ENCODE measurements at regions not wholly inside any gene's neighbourhood (a gene's known extent, or its start where the extent isn't known, plus 50 kb on each side); places are given as distances from the start of the nearest gene placed in this dataset.

GRCh38 chr3:115563984-115564383 is 59.3 kb upstream of the GAP43 start:
- no peak for TF ChIP-seq CUX1 (IDR thresholded peaks at IDR 0.05; ENCODE audit: insufficient replicate concordance, low read depth, low read length)
- TF ChIP-seq CREM (IDR thresholded peaks at IDR 0.05; ENCODE audit: low read depth), result no peak
- TF ChIP-seq NFXL1 (IDR thresholded peaks at IDR 0.05; ENCODE audit: borderline replicate concordance), result no peak
- TF ChIP-seq PAX8 (IDR thresholded peaks at IDR 0.05), result no peak
- TF ChIP-seq HDAC6 (IDR thresholded peaks at IDR 0.05; ENCODE audit: unreplicated experiment), result no peak
- no peak for TF ChIP-seq LARP7 (IDR thresholded peaks at IDR 0.05)
